GM12892 (cell line): ENCODE measurements at regions not wholly inside any gene's neighbourhood (a gene's known extent, or its start where the extent isn't known, plus 50 kb on each side); places are given as distances from the start of the nearest gene placed in this dataset.

Experiments
- DNase-seq: peaks from one replicate; pipeline ENCODE4 v3.0.0; 2011; ENCODE audit not compliant: insufficient read length
- FAIRE-seq: peaks from 2 replicates; lab custom pipeline; 2011; peaks lifted over from hg19 to GRCh38; lab: Jason Lieb, UNC
- POLR2A ChIP-seq: IDR thresholded peaks from 2 replicates; pipeline ENCODE4 v1.6.1; 2011; ENCODE audit warnings: low read depth, low read length, control low read depth
- POLR2AphosphoS5 ChIP-seq: IDR thresholded peaks from 2 replicates; pipeline ENCODE4 v1.6.1; 2011; ENCODE audit warnings: low read depth, low read length, control low read depth
- TAF1 ChIP-seq: IDR thresholded peaks from 2 replicates; pipeline ENCODE4 v1.6.1; 2011; ENCODE audit warnings: low read depth, mild to moderate bottlenecking, control low read depth, low read length, borderline replicate concordance

DNA sequence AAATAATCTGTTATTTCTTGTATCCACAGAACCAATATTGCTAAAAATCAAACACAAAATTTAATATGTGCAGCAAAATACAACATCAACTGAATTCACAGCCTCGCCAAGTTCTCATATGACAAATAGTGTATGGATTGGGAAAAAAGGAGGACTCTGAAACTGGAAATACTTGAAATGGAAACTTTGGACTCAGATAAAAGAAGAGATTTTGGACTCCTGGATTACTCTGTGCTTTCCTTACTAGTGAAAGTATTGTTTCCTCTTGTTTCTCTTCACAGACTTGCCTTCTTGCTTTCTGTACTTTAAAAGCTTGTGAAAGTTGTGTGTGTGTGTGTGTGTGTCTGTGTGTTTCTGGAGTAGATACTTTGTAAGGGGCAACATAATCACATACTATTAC, 1596.3 kb downstream of the PCDH9 start:
- DNase-seq, result no peak
- TF ChIP-seq POLR2AphosphoS5, result no peak
- TF ChIP-seq TAF1, result no peak
- no peak for TF ChIP-seq POLR2A
- no peak for FAIRE-seq

DNA sequence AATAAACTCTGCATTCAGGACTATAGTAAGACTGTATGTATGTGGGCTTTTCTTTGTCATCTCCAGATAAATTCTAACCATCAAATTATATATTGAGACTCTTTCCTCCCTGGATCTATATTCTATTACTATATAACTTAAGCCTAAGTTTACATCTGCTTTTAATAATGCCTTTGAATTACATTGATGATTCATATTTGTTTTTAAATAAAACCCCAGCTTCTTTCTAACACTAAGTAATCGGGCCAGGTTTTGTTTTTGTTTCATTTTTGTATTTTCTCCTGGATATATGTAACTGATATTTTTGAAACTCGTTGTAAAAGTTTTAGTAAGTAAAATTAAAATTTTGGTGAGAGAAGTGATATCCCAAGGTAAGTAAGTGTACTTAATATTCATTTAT, 1599.1 kb downstream of the PCDH9 start:
- FAIRE-seq (no peak), DNase-seq (no peak)
- no peak for TF ChIP-seq TAF1
- no peak for TF ChIP-seq POLR2A
- no peak for TF ChIP-seq POLR2AphosphoS5

DNA sequence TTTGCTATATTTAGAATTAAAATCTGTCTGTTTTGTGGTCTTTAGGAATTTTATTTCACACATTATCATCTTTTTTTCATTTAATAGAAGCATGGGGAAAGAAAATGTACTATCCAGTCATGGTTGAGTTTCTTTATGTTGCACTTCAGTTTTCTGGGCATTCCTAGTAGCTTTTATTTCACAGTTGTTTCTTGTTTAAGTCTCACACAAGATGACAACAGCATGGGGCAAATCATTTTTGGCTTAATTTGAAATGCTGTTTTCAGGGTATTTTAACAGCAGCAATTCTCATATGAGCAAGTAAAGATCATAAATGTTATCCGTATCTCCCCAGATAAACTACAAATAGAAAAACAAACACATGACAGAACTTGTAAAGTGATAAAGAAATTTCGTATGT, 1600.2 kb downstream of the PCDH9 start:
- TF ChIP-seq POLR2A, result no peak
- no peak for TF ChIP-seq TAF1
- no peak for TF ChIP-seq POLR2AphosphoS5
- DNase-seq (no peak), FAIRE-seq (no peak)

DNA sequence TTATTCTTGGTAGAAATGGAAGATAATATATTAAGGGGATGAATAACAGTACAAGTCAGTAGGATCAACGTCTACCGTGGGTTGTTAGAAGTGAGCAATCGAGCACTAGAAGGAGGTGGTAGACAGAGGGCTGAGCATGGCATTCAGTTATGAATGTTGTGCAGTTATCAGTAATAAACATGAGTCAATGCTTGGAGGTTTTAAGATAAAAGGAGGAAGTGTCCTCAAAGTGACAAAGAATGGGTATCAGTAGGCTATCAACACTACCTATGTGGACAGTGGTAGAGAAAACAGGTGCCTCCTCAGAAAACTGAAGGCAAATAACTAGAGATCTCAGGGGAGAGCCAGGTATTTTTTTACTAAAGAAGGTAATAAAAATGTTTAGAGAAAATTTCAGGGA, 1607.0 kb downstream of the PCDH9 start:
- DNase-seq (no peak), FAIRE-seq (no peak)
- TF ChIP-seq POLR2A (no peak), TAF1 (no peak), POLR2AphosphoS5 (no peak)

DNA sequence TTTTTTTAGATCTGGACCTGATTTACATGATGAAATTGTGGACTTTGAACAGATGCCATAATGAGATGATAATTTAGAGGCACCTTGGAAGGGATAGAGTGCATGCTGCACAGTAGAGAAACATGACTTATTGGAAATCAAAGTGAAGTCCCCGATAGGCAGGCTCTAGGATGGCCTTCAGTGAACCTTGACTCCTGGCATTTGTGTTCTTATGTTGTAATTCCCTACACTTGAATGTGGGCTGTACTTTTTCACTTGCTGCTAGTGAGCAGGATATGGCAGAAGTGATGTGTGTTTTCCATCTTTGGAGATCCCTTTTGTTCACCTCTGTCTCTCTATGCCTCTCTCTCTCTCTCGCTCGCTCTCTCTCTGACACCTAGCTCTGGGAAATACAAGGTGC, 1614.6 kb downstream of the PCDH9 start:
- FAIRE-seq, result no peak

DNA sequence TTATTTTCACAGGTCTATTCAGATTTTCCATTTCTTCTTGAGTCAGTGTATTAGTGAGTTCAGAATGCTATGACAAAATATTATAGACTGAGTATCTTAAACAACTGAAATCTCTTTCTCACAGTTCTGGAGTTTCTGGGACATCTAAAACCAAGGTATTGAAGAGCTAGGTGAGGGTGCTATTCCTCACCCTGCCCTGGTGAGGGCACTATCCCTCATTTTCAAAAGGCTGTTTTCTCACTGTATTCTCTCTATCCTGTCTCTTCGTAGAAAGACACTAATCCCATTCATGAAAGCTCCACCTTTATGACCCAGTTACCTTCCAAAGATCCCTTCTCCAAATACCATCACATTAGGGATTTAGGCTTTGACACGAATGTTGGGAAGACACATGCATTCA, 1617.1 kb downstream of the PCDH9 start:
- no peak for FAIRE-seq
- no peak for DNase-seq
- TF ChIP-seq POLR2A (no peak), TAF1 (no peak), POLR2AphosphoS5 (no peak)

More for the DNA sequence above, 1614.6 kb downstream of the PCDH9 start:
- no peak for DNase-seq
- TF ChIP-seq POLR2AphosphoS5 (no peak), POLR2A (no peak), TAF1 (no peak)

DNA sequence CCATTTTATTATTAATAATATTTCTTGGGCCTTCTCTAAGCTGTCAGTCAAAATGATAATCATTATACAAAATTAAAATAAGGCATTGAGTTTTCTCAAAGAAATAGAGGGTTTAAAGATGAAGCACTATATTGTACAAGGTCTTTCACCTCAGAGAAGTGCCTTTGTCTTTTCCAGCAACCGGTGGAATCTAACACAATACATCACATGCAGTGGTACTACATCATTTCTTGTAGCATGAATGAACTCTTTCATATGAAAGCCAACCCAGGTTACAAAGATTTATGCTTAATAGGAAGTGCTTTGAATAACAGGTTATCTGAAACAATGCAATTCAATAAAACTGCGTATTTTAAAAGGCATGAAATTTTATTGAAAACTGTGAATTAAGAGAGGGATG, 1620.8 kb downstream of the PCDH9 start:
- no peak for TF ChIP-seq TAF1
- no peak for TF ChIP-seq POLR2A
- no peak for TF ChIP-seq POLR2AphosphoS5
- no peak for DNase-seq
- FAIRE-seq, result no peak

DNA sequence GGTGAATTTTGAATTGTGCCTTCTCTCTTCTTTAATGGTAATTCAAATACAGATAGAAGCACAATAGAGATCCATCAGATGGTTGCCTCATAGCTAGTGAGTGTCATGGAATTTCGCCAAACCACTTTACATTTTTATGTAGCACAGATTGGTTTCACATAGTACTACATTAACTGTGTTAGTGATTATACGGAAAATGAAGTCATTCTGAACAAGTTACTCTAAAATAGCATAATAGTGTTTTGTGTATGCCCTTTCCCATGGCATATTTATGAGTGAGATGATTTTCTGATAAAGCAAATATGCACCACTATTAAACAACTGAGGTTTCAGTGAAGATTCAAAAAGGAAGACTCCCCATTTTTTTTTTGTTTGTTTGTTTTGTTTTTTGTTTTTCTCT, 1623.5 kb downstream of the PCDH9 start:
- no peak for TF ChIP-seq POLR2AphosphoS5
- TF ChIP-seq TAF1, result no peak
- TF ChIP-seq POLR2A, result no peak
- no peak for FAIRE-seq
- DNase-seq, result no peak

DNA sequence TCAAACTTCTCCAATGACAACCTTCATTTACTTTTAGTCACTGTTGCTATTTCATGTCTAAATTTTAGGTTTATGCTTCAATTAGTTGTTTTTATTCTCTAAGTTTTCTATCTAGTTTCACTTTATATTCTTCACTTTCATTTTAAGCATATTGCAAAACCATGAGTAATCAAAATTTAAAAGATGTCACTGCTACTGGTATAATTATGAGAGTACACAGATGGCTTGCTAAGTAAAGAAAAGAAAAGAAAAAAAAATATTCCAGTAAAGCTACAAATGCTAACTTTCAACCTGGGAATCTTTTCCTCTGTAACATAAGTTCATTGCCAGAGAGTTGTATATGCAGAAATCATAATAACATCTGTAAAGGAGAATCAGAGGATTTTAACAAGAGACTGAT, 1624.7 kb downstream of the PCDH9 start:
- DNase-seq (no peak), FAIRE-seq (no peak)
- TF ChIP-seq TAF1, result no peak
- TF ChIP-seq POLR2AphosphoS5, result no peak
- no peak for TF ChIP-seq POLR2A

DNA sequence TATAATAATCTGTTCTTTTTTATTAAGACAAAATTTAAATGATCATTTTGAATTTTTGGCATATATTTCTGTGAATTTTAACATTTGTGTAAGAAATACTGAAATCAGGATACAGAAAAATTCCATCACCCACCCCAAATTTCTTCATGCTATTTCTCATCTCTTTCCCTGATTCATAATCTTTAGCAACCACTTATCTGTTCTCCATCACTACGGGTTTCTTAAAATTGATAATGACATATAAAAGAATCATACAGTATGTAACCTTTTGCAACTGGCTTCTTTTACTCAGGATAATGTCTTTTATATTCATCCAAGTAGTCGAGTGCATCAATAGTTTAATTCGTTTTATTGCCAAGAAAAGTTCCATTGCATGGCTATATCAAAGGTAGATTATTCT, 1627.0 kb downstream of the PCDH9 start:
- FAIRE-seq (no peak), DNase-seq (no peak)
- TF ChIP-seq TAF1, result no peak
- no peak for TF ChIP-seq POLR2AphosphoS5
- no peak for TF ChIP-seq POLR2A

DNA sequence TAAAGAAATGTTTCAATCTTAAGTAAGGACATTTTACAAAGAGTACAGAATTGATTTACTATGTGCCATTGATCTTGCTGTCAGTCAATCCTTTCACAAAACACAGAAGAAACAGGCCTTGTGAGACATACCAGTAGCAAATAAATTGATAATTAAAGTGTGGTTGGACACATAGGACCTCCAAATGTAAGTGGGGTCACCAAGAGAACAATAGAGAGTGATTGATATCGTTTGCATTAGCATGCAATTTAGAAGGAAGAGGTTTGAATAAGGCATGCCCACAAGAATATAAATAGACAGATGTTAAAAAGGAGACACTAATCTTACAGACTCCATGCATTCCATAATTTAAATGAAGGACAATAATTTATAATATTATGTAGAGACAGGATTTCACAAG, 1628.3 kb downstream of the PCDH9 start:
- no peak for DNase-seq
- FAIRE-seq, result no peak

DNA sequence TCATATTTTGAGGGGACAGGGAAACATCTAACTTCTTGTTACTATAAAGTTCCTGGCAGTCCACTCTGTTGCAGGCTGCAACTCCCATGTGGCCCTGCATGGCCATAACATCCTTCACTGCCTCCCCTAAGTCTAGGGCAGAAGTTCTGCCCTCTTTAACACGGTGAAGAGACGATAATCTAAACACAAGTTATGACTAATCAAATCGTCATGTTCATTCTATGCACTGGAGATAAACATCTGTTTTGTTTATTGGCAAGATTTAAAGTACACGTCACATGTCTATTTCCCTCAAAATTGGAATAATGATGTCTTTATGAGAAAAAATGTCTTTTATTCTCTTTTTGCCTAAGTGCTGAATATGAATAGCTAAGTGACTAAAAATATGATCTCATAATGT, 1629.4 kb downstream of the PCDH9 start:
- no peak for FAIRE-seq

More for the DNA sequence above, 1628.3 kb downstream of the PCDH9 start:
- TF ChIP-seq POLR2AphosphoS5 (no peak), TAF1 (no peak), POLR2A (no peak)

More for the DNA sequence above, 1629.4 kb downstream of the PCDH9 start:
- TF ChIP-seq POLR2AphosphoS5 (no peak), POLR2A (no peak), TAF1 (no peak)
- DNase-seq, result no peak
